ENCODE measurements at regions not wholly inside any gene's neighbourhood (a gene's known extent, or its start where the extent isn't known, plus 50 kb on each side); places are given as distances from the start of the nearest gene placed in this dataset.

DNA sequence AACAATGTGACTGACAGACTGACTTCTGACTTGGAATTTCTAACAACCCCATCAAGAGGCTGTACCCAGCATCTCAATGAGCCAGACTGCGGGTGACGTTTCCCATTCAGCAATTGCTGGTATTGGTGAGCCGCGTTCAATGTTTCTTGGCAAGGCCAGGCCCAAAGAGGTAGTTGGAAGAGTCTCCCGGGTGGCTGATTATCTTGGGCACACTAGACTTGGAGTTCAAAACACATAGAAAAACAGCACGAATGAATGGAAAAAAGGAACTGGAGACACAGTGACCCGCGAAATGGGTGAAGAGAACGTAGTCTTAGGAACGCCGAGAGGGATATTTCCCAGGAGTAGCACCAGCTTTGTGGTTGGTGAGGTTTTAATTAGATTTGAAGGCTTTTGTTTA lies 81.1 kb upstream of the SLC22A11 start:
- Mint-ChIP-seq H3K9me3 (peaks cover 3 to 5% of the 10 kb centered on the region in 2 donors), H3K4me1 (no peaks in the 10 kb centered on the region), H3K27ac (no peak overlapping the region), H3K36me3 (no peaks in the 10 kb centered on the region), H3K27me3 (peaks cover 18 to 34% of the 10 kb centered on the region in 2 donors), H3K4me3 (no peak overlapping the region)
- DNase-seq (no peak), ATAC-seq (replicated peaks) (no peak)

DNA sequence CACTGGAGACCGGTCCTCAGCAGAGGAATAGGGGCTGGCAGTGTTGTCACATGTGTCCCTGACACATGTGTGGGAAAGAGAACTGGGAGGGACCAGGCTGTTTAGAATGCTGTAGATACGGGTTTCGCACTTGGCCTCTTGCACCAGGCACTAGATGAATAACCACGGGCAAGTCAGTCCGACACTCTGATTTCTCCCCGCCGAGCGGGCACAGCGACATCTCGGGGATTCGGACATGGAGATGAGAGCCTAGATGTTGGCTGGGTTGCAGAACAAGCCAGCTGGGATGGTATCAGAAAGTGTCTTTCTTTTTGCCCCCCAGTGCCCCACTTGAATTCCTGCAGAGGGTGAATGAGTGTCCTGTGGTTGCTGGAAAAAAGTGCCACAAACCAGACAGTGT lies 80.6 kb upstream of the SLC22A11 start:
- H3K4me3 Mint-ChIP-seq, result no peak overlapping the region
- no peak for ATAC-seq (replicated peaks)
- peaks cover 18 to 34% of the 10 kb centered on the region in 2 donors for H3K27me3 Mint-ChIP-seq

DNA sequence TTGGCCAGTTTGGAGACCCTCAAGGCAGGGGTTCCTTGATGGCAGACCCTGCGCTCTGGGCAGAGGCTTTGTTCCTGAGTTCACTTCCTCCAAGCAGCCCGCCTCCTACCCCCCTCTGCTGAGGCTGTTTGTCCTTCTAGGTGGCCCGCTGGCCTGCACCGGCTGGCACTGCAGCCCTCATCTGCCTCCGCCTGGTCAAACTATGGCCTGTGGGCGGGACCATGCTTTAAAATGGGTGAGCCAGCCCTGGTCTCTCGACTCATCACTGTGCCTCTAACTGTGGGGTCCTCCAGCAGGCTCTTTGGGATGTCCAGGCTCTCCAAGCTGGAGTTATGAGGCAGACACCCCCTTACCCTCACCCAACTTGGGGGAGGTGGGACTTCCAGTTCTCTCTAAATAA lies 78.9 kb upstream of the SLC22A11 start:
- ATAC-seq (replicated peaks) (no peak), DNase-seq (no peak)
- Mint-ChIP-seq H3K27ac (no peak overlapping the region), H3K9me3 (no peaks in the 10 kb centered on the region), H3K36me3 (no peaks in the 10 kb centered on the region), H3K27me3 (peaks cover 12 to 27% of the 10 kb centered on the region in 2 donors), H3K4me1 (no peaks in the 10 kb centered on the region), H3K4me3 (no peak overlapping the region)

More for the DNA sequence above, 80.6 kb upstream of the SLC22A11 start:
- no peaks in the 10 kb centered on the region for H3K36me3 Mint-ChIP-seq
- no peak overlapping the region for H3K27ac Mint-ChIP-seq
- DNase-seq, result no peak
- peaks cover 3 to 5% of the 10 kb centered on the region in 2 donors for H3K9me3 Mint-ChIP-seq
- no peaks in the 10 kb centered on the region for H3K4me1 Mint-ChIP-seq

DNA sequence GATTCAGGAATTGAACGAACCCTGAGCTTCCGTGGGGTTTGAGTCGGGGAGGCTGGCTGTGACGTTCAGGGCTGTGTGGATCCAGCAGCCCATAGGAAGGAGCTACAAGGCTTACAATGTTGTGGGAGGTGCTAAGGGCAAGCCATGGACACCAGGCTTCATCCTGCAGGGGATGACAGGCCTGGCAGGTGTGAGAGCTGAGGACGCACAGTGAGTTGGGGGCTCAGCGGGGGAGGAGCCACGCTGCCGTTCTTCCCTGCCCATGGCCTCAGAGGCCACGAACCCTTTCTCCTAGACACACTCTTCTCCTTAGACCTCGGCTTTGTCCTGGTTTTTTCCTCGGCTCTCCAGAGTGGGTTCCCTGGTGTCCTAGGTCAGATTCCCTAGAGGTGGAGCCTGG lies 78.1 kb upstream of the SLC22A11 start:
- ATAC-seq (replicated peaks) (no peak), DNase-seq (no peak)
- no peaks in the 10 kb centered on the region for H3K4me1 Mint-ChIP-seq
- H3K27me3 Mint-ChIP-seq, result peaks cover 12 to 23% of the 10 kb centered on the region in 2 donors
- no peaks in the 10 kb centered on the region for H3K9me3 Mint-ChIP-seq
- no peak overlapping the region for H3K27ac Mint-ChIP-seq
- H3K36me3 Mint-ChIP-seq, result no peaks in the 10 kb centered on the region
- H3K4me3 Mint-ChIP-seq, result no peak overlapping the region

DNA sequence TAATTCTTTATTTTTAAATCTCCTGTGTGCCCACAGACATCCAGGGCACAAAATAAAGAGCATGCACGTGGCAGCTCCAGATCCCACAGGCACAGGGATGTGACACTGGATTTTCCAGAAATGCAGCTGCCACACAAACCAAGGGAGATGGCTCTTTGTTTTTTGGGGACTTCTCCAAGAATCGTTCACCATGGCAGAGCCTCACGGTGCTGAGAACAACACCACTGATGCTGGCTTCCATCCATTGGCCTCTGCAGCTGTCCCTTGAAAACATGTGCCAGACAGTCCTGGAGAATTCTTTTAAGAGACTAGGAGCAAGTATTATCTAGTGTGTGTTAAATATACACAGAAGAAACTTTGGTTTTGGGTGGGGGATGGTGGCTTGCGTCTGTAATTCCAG lies 73.2 kb upstream of the SLC22A11 start:
- no peak overlapping the region for H3K4me3 Mint-ChIP-seq
- H3K27ac Mint-ChIP-seq, result no peak overlapping the region
- H3K4me1 Mint-ChIP-seq, result no peaks in the 10 kb centered on the region
- no peaks in the 10 kb centered on the region for H3K36me3 Mint-ChIP-seq
- H3K27me3 Mint-ChIP-seq, result peaks cover 8 to 12% of the 10 kb centered on the region in 2 donors
- H3K9me3 Mint-ChIP-seq, result no peaks in the 10 kb centered on the region
- no peak for DNase-seq
- no peak for ATAC-seq (replicated peaks)

DNA sequence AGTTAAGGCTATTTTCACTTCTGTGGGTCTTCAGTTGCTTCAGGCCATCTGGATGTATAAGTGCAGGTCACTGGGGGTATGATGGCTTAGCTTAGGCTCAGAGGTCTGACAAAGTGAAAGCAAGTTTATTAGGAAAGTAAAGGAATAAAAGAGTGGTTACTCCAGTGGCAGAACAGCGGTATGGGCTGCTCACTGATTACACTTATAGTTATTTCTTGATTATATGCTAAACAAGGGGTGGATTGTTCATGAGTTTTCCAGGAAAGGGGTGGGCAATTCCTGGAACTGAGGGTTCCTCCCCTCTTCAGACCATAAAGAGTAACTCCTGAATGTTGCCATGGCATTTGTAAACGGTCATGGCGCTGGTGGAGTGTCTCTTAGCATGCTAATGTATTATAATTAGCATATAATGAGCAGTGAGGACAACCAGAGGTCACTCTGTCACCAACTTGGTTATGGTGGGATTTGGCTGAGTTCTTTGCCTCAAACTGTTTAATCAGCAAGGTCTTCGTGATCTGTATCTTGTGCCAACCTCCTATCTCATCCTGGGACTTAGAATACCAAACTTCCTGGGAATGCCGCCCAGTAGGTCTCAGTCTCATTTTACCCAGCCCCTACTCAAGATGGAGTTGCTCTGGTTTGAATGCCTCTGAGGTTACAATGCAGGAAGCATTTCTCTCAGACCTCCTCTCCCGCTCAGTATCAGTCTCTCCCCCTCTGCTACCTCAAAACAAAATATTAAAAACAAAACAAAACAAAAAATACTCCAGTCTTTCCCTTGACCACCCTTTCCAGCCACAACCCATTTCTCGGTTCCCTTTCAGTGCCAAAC lies 71.3 kb upstream of the SLC22A11 start:
- Mint-ChIP-seq H3K36me3 (no peaks in the 10 kb centered on the region), H3K4me3 (no peak overlapping the region), H3K27ac (no peak overlapping the region), H3K9me3 (no peaks in the 10 kb centered on the region), H3K27me3 (peaks cover 10 to 17% of the 10 kb centered on the region in 2 donors), H3K4me1 (peaks cover under 1 to 2% of the 10 kb centered on the region in 2 donors)
- no peak for ATAC-seq (replicated peaks)
- no peak for DNase-seq

DNA sequence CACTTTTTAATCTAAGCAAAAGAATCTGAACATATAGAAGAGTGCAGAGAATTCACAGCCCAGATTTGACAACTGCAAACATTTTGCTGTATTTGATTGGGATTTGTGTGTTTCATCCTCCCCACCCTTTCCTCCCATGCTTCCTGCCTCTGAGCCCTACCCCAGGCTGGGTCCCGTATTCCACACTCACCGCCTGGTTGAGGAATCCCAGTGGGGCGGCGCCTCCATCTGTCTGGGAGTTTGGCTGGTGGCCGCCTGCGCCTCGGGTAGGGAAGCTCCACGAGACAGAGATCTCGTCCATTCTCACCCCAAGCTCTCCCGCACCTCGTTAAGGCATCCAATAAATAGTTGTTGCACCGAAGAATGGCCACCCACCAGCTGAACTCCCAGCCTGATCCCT lies 70.7 kb upstream of the SLC22A11 start:
- Mint-ChIP-seq H3K36me3 (no peaks in the 10 kb centered on the region), H3K4me3 (no peak overlapping the region), H3K27ac (no peak overlapping the region), H3K9me3 (no peaks in the 10 kb centered on the region), H3K27me3 (peaks cover 16 to 23% of the 10 kb centered on the region in 2 donors), H3K4me1 (peaks cover 7 to 9% of the 10 kb centered on the region in 2 donors)
- no peak for DNase-seq
- no peak for ATAC-seq (replicated peaks)

- H3K27ac Mint-ChIP-seq, result no peak overlapping the region
- H3K4me3 Mint-ChIP-seq, result no peak overlapping the region
Observed at GRCh38 chr11:64489831-64490441, 65.8 kb upstream of the SLC22A11 start.

DNA sequence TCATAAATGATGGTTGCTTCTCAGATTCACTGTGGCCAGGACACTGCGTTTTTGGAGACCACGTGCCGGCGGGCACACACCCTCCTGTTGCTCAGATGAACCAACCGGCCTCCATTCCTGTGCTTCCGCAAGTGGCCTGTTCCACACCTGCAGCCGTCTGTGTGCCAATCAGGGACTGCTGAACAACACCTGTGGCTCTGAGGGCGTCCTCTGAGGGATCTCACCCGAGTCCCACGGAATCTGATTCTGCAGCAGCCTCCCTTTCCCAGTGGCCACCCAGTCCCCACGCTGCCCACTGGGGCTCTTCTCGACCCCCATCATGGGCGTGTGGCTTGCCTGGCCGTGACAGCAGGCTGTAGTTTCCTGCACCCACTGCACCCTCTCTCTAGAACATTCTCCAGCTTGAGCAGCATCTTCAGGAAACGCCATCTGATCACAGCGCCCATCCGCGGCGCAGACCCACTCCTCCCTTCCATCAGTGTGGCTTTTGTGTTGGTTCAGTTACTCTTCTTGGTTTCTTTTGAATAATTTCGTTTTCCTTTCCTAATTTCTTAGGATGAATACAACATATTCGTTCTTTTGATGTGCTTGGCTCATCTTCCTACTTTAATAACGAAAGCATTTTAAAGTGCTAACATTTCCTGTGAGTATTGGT lies 65.1 kb upstream of the SLC22A11 start:
- Mint-ChIP-seq H3K27ac (no peak overlapping the region), H3K9me3 (no peaks in the 10 kb centered on the region), H3K36me3 (no peaks in the 10 kb centered on the region), H3K4me3 (no peak overlapping the region), H3K27me3 (peaks cover 18 to 21% of the 10 kb centered on the region in 2 donors), H3K4me1 (peaks cover 19 to 27% of the 10 kb centered on the region in 2 donors)
- DNase-seq (no peak), ATAC-seq (replicated peaks) (peak in 1 of 2 donors; percentile 29)

More at GRCh38 chr11:64489831-64490441, 65.8 kb upstream of the SLC22A11 start:
- no peaks in the 10 kb centered on the region for H3K9me3 Mint-ChIP-seq
- no peaks in the 10 kb centered on the region for H3K36me3 Mint-ChIP-seq
- peaks cover 19 to 27% of the 10 kb centered on the region in 2 donors for H3K4me1 Mint-ChIP-seq
- peak; percentile 9 for DNase-seq
- ATAC-seq (replicated peaks), result peak; percentile 64 to 65
- H3K27me3 Mint-ChIP-seq, result peaks cover 18 to 26% of the 10 kb centered on the region in 2 donors

- no peaks in the 10 kb centered on the region for H3K9me3 Mint-ChIP-seq
- H3K27ac Mint-ChIP-seq, result no peak overlapping the region
- no peaks in the 10 kb centered on the region for H3K36me3 Mint-ChIP-seq
- peaks cover 19 to 27% of the 10 kb centered on the region in 2 donors for H3K4me1 Mint-ChIP-seq
- no peak for DNase-seq
- H3K4me3 Mint-ChIP-seq, result no peak overlapping the region
- ATAC-seq (replicated peaks), result peak; percentile 38 to 46
- peaks cover 18 to 21% of the 10 kb centered on the region in 2 donors for H3K27me3 Mint-ChIP-seq
Observed at GRCh38 chr11:64492561-64492960, 63.2 kb upstream of the SLC22A11 start.

DNA sequence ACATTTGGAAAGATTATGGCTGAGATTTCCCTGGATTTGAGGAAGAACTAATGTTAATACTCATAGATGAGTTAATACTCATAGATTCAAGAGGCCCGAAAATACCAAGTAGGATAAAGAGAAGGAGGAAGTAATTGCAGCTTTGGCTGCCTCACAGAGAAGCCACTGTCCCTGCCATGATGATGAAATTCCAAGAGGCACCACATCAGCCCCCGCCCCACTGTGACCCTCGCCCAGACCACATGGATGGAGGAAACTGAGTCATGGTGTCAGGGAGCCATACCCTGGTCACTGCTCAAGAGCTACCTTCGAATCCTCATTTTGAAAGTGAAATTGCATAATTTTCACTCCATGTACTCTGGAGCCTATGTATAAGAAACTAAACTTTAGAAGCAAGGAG lies 57.6 kb upstream of the SLC22A11 start:
- Mint-ChIP-seq H3K4me3 (no peak overlapping the region), H3K27me3 (peaks cover 5 to 10% of the 10 kb centered on the region in 2 donors), H3K36me3 (no peaks in the 10 kb centered on the region), H3K9me3 (no peaks in the 10 kb centered on the region), H3K4me1 (no peaks in the 10 kb centered on the region), H3K27ac (no peak overlapping the region)
- ATAC-seq (replicated peaks) (no peak), DNase-seq (no peak)

DNA sequence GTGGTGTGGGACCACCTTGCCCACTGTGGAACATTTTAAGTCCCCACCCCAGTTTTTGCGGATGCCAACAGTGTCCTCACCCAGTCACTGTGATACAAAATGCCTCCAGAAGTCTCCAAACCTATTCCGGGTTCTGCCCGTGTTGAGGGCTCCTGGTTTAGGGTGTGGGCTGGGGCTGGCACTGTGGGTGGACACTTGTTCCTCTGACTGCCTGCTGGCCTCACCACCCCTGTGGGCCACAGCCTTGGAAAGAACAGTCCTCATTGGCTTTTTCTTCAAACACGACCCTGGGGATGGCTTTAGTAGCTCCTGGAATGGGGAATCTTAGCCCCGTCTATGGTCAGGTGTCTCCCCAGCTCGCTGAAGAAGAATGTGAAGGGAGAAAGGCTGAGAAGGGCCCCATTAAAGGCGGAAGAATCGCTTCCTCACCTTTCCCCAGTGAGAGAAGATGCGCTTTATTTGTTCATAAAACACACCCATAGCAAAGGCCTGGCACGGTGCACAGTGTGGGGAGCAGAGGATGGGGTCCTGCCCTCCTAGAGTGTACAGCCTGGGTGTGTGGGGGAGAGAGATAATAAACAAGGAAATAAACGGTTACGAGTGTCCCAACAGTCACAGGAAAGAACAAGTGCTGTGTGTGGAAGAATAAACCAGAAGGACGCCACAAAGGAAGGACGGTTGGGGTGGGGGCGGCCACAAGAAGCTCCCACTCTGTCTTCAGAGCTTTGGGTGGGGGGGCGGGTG lies 56.3 kb upstream of the SLC22A11 start:
- no peak for DNase-seq
- H3K27me3 Mint-ChIP-seq, result peaks cover 6 to 11% of the 10 kb centered on the region in 2 donors
- peaks cover 0 to under 1% of the 10 kb centered on the region in 2 donors for H3K9me3 Mint-ChIP-seq
- H3K4me3 Mint-ChIP-seq, result no peak overlapping the region
- H3K36me3 Mint-ChIP-seq, result peaks cover under 1 to 1% of the 10 kb centered on the region in 2 donors
- H3K4me1 Mint-ChIP-seq, result no peaks in the 10 kb centered on the region
- no peak overlapping the region for H3K27ac Mint-ChIP-seq
- no peak for ATAC-seq (replicated peaks)

- Mint-ChIP-seq H3K9me3 (peaks cover 0 to 6% of the 10 kb centered on the region in 2 donors), H3K27ac (no peak overlapping the region), H3K4me1 (no peaks in the 10 kb centered on the region), H3K36me3 (peaks cover 3 to 4% of the 10 kb centered on the region in 2 donors), H3K4me3 (no peak overlapping the region), H3K27me3 (peaks cover 9 to 15% of the 10 kb centered on the region in 2 donors)
- no peak for ATAC-seq (replicated peaks)
- no peak for DNase-seq
Observed at GRCh38 chr11:64500176-64501013, 55.3 kb upstream of the SLC22A11 start.
